ENCODE measurements at regions not wholly inside any gene's neighbourhood (a gene's known extent, or its start where the extent isn't known, plus 50 kb on each side); places are given as distances from the start of the nearest gene placed in this dataset.

DNA sequence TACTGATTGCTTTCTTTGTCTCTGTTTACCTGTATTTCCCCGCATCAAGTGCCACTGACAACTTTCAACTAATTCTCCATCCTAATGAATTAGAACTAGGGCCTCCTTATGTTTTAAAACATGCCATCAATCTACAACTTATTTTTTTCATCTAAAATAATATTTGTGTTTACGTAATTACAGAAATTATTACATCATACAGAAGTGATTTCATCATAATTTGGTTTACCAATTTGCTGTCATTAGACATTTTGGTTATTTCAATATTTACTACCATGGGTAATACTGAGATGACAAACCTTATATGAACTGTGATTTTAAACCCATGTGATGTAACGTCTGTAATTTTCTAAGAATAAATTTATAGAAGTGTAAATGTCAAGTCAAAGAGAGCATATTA lies 468.0 kb upstream of the IL12A start:
- TF ChIP-seq POLR2A (IDR thresholded peaks at IDR 0.05; ENCODE audit: low read depth, low read length): no peak
- TF ChIP-seq TAF1 (IDR thresholded peaks at IDR 0.05; ENCODE audit: borderline replicate concordance, low read depth, low read length): no peak

Data from GM12892 (cell line).